Glutamatergic neuron (in vitro differentiated cells): ENCODE measurements at regions not wholly inside any gene's neighbourhood (a gene's known extent, or its start where the extent isn't known, plus 50 kb on each side); places are given as distances from the start of the nearest gene placed in this dataset.
"Not testable (repeated sequence)": the region's sequence is repeated elsewhere in the genome, so short reads cannot be mapped to it uniquely, and the experiment has no call there.

Experiments used
- DNase-seq: peaks from one replicate; pipeline ENCODE4 v3.0.0; 2022
- H3K27ac Mint-ChIP-seq: one replicate; pipeline ENCODE4 v1.8.0; 2020; ENCODE audit warnings: mild to moderate bottlenecking, mixed read lengths, inconsistent platforms; ENCODE audit not compliant: unreplicated experiment
- H3K27me3 Mint-ChIP-seq: one replicate; pipeline ENCODE4 v1.8.0; 2020; ENCODE audit warnings: mild to moderate bottlenecking, moderate library complexity, mixed read lengths, inconsistent platforms; ENCODE audit not compliant: unreplicated experiment
- H3K36me3 Mint-ChIP-seq: one replicate; pipeline ENCODE4 v1.8.0; 2020; ENCODE audit warnings: mild to moderate bottlenecking, mixed read lengths, inconsistent platforms; ENCODE audit not compliant: unreplicated experiment
- H3K4me1 Mint-ChIP-seq: one replicate; pipeline ENCODE4 v1.8.0; 2020; ENCODE audit warnings: mild to moderate bottlenecking, low read depth, mixed read lengths, inconsistent platforms; ENCODE audit not compliant: unreplicated experiment
- H3K4me3 Mint-ChIP-seq: one replicate; pipeline ENCODE4 v1.8.0; 2020; ENCODE audit warnings: mild to moderate bottlenecking, mixed read lengths, inconsistent platforms; ENCODE audit not compliant: unreplicated experiment
- H3K9me3 Mint-ChIP-seq: one replicate; pipeline ENCODE4 v1.8.0; 2020; ENCODE audit warnings: mild to moderate bottlenecking, moderate library complexity, mixed read lengths, inconsistent platforms; ENCODE audit not compliant: unreplicated experiment
- CTCF ChIP-seq: fragments of 200-600 bp; sonication (generic); IDR thresholded peaks from one replicate; pipeline ENCODE4 v1.5.0; 2021; ENCODE audit not compliant: partially characterized antibody, unreplicated experiment

- no peaks in the 10 kb centered on the region for H3K9me3 Mint-ChIP-seq
- H3K27ac Mint-ChIP-seq: no peak overlapping the region
- no peaks in the 10 kb centered on the region for H3K36me3 Mint-ChIP-seq
- no peaks in the 10 kb centered on the region for H3K27me3 Mint-ChIP-seq
- TF ChIP-seq CTCF: no peak
- no peaks in the 10 kb centered on the region for H3K4me1 Mint-ChIP-seq
- H3K4me3 Mint-ChIP-seq: no peak overlapping the region
- no peak for DNase-seq
These were observed 69.9 kb upstream of the FSIP2 start for GRCh38 chr2:185668710-185669109.

DNA sequence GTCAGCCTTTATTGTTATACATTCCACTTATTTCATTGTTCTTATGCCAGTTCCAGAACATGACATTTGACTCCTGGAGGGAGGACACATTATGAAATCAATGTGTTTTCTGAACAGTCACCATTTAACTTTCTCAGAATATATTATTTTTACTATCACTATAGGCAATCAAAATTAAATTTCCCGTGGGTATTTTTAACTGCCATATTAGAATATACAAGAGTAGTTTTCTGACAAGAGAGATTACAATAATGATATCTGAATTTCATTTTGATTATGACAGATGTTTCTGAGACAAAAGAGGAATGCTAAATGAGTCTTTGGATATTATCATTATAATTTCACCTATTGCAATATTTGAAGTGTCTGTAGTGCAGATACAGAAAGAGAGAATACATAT lies 64.4 kb upstream of the FSIP2 start:
- Mint-ChIP-seq H3K4me1 (no peaks in the 10 kb centered on the region), H3K4me3 (no peak overlapping the region), H3K36me3 (no peaks in the 10 kb centered on the region), H3K27me3 (no peaks in the 10 kb centered on the region), H3K9me3 (no peaks in the 10 kb centered on the region), H3K27ac (no peak overlapping the region)
- no peak for DNase-seq
- TF ChIP-seq CTCF: no peak

GRCh38 chr2:185676316-185676715 lies 62.3 kb upstream of the FSIP2 start:
- H3K4me3 Mint-ChIP-seq: no peak overlapping the region
- no peak for DNase-seq
- no peaks in the 10 kb centered on the region for H3K36me3 Mint-ChIP-seq
- TF ChIP-seq CTCF: no peak
- H3K27me3 Mint-ChIP-seq: no peaks in the 10 kb centered on the region
- H3K9me3 Mint-ChIP-seq: no peaks in the 10 kb centered on the region
- H3K4me1 Mint-ChIP-seq: no peaks in the 10 kb centered on the region
- H3K27ac Mint-ChIP-seq: no peak overlapping the region

DNA sequence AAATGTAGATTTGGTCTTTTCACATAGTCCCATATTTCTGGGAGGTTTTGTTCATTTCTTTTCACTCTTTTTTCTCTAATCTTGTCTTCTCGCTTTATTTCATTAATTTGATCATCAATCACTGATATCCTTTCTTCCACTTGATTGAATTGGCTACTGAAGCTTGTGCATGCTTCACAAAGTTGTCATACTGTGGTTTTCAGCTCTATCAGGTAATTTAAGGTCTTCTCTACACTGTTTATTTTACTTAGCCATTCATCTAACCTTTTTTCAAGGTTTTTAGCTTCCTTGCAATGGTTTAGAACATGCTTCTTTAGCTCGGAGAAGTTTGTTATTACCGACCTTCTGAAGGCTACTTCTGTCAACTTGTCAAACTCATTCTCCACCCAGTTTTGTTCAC lies 51.6 kb upstream of the FSIP2 start:
- Mint-ChIP-seq H3K36me3 (peaks cover 31% of the 10 kb centered on the region), H3K9me3 (peaks cover 20% of the 10 kb centered on the region)
- not testable (repeated sequence) for H3K27me3 Mint-ChIP-seq, H3K27ac Mint-ChIP-seq, DNase-seq, H3K4me3 Mint-ChIP-seq, H3K4me1 Mint-ChIP-seq

DNA sequence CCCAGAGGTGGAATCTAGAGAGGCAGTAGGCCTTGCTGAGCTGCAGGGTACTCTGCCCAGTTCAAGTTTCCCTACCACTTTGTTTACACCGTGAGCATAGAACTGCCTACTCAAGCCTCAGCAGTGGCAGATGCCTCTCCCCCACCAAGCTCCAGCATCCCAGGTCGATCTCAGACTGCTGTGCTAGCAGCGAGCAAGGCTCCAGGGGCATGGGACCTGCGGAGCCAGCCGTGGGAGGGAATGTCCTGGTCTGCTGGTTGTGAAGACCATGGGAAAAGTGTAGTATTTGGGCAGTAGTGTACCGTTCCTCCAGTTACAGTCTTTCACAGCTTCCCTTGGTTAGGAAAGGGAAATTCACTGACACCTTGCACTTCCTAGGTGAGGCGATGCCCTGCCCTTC lies 50.6 kb upstream of the FSIP2 start:
- Mint-ChIP-seq H3K27ac (no peak overlapping the region), H3K27me3 (peaks cover 1% of the 10 kb centered on the region), H3K4me3 (no peak overlapping the region), H3K36me3 (peaks cover 30% of the 10 kb centered on the region), H3K9me3 (peaks cover 20% of the 10 kb centered on the region), H3K4me1 (no peaks in the 10 kb centered on the region)
- TF ChIP-seq CTCF: no peak
- DNase-seq: no peak
